Hindlimb muscle (tissue), 1 donor: ENCODE measurements at regions not wholly inside any gene's neighbourhood (a gene's known extent, or its start where the extent isn't known, plus 50 kb on each side); places are given as distances from the start of the nearest gene placed in this dataset.
A peak's percentile ranks its signal among the peaks of the same experiment; 100 is the strongest.
"Not testable (repeated sequence)": the region's sequence is repeated elsewhere in the genome, so short reads cannot be mapped to it uniquely, and the experiment has no call there.

Experiments used
- DNase-seq: peaks from one replicate; pipeline ENCODE4 v3.0.0-alpha.2; 2013

- DNase-seq, result no peak
Observed at GRCh38 chr5:125439243-125439642, 692.8 kb upstream of the ZNF608 start.

DNA sequence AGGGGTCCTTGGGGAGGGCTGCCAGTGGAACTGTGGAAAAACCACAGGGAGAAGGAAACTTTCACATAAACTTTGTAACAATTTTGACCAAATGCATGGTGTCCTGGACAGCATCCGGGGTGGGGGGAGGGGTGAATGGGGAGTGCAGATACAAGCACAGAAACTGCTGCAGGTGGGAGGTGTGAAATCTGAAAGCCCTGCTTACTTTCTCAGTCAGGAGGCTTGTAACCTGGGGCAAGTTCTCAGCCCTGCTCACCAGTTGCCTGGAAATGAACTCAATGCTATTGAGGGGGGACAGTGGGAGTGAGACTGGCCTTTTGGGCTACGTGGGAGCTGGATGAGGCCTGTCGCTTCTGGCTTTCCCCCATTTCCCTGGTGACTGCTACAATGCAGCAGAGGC, 694.5 kb upstream of the ZNF608 start:
- no peak for DNase-seq

- no peak for DNase-seq
Observed at GRCh38 chr5:125446986-125447385, 700.5 kb upstream of the ZNF608 start.

DNA sequence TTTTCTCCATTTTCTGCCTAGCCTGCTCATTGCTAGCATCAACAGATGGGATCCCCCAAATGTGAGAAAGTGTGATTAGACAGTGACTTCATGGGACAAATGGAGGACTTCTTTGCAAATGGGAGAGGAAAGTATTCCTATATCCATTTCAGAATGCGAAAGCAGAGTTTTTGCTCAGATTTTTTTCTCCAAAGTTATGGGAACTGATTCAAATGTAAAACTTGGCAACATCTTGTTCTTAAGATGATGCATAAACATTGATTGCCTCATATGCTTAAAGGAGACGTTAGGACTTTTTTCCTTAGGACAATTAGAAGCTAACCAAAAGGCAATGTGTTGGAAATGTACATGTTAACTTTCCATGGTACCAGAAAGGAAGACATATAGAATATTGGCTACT, 704.3 kb upstream of the ZNF608 start:
- DNase-seq, result peak; percentile 63

GRCh38 chr5:125451622-125452021, 705.2 kb upstream of the ZNF608 start:
- DNase-seq, result no peak

DNA sequence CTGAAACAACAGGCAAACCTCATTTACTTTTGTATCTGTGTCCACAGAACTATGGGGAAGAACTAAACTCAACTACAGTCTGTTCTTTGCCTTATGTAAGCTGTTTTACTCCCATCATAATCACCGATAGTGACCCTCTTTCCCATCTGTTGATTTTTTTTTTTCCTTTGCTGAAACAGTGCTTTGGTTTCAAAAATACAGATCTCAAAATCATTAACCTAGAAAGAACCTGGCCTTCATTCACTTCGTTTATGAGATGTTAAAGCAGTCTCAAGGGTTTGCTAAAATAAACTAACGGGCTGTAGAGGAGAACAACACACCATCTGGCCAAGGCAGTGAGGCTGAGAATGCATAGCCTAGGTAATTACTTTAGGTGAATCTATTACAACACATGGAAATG, 706.6 kb upstream of the ZNF608 start:
- no peak for DNase-seq

GRCh38 chr5:125455041-125455440, 708.6 kb upstream of the ZNF608 start:
- no peak for DNase-seq

DNA sequence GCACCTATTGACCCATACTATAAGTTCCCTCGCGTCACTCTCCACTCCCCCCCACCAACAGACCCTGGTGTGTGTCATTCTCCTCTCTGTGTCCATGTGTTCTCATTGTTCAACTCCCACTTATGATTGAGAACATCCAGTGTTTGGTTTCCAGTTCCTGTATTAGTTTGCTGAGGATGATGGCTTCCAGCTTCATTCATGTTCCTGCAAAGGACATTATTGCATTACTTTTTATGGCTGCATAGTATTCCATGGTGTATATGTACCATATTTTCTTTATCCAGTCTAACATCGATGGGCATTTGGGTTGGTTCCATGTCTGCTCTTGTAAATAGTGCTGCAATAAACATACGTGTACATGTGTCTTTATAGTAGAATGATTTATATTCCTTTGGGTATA, 709.6 kb upstream of the ZNF608 start:
- DNase-seq, result not testable (repeated sequence)

- no peak for DNase-seq
Observed at GRCh38 chr5:125457617-125458016, 711.2 kb upstream of the ZNF608 start.

DNA sequence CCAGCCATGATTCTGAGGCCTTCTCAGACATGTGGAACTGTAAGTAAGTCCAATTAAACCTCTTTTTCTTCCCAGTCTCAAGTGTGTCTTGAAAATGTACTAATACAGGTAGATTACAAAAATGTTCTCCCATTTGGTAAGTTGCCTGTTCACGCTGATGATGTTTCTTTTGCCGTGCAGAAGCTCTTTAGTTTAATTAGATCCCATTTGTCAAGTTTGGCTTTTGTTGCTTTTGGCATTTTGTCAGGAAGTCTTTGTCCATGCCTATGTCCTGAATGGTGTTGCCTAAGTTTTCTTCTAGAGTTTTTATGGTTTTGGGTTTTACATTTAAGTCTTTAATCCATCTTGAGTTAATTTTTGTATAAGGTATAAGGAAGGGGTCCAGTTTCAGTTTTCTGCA, 712.5 kb upstream of the ZNF608 start:
- DNase-seq, result not testable (repeated sequence)

GRCh38 chr5:125461641-125462072, 715.2 kb upstream of the ZNF608 start:
- no peak for DNase-seq

GRCh38 chr5:125463466-125464092, 717.1 kb upstream of the ZNF608 start:
- DNase-seq, result no peak

GRCh38 chr5:125464847-125465432, 718.5 kb upstream of the ZNF608 start:
- no peak for DNase-seq

- no peak for DNase-seq
Observed at GRCh38 chr5:125465703-125466102, 719.3 kb upstream of the ZNF608 start.

GRCh38 chr5:125467222-125467621, 720.8 kb upstream of the ZNF608 start:
- no peak for DNase-seq

DNA sequence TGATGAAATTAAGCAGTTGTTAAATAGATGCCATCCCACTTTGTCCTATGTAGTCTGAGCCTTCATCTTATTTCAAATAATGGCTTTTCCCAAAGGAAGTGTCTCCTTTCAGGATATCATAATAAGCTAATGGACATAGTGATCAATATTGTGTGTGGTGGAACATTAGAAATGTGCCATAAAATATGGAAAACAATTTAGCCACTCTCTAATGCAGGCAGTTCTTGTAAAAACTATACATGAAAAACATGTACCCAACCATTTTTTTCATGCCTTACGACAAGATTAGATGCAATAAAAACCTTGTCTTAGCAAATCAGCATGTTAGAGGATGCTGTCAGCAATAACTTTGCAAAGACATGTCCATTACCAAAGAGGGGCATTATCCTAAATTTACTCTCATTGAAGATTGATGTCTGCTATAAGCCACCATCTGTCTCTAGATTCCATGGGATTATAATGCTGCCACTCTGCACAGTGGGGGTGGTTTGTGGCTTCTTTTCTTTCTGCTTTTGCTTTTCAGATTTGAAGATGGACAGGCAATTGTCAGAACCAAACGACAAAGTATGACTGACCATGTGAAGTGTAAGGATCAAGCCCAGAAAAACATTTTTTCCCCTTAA, 724.0 kb upstream of the ZNF608 start:
- DNase-seq, result no peak

DNA sequence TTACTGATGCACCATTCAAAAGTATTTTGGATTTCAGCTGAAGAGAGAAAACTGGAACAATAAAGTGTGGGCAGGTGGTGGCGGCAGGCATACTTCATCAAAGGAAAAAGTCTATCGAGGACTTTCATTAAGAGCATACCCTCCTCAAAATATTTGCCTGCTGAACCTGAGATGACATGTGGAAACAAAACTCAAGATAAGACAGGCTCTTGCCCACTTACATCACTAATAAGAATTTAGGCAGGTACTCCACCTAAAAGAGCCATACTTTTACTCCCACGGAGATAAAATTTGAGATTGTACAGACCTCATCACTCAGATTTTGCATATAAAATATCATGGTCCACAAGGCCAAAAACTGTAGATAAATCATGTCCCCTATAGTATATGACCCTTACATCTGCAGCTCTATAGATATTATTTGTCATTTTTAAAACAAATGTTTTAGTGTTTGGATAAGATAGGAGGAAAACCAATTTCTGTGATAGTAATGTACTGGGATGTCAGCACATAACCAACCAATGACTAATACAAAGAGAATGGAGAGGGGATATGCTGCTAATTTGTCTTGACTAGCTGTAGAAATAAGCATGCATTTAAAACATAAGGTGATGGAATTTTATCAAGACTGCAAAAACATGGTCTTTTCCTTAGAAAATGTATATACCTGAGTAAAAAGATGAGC, 730.6 kb upstream of the ZNF608 start:
- no peak for DNase-seq

GRCh38 chr5:125477586-125477975, 731.1 kb upstream of the ZNF608 start:
- DNase-seq, result no peak

- DNase-seq, result no peak
Observed at GRCh38 chr5:125478599-125478998, 732.2 kb upstream of the ZNF608 start.

GRCh38 chr5:125480911-125481310, 734.5 kb upstream of the ZNF608 start:
- no peak for DNase-seq

GRCh38 chr5:125481506-125482465, 735.3 kb upstream of the ZNF608 start:
- no peak for DNase-seq

- no peak for DNase-seq
Observed at GRCh38 chr5:125483609-125484008, 737.2 kb upstream of the ZNF608 start.
